ENCODE measurements at regions not wholly inside any gene's neighbourhood (a gene's known extent, or its start where the extent isn't known, plus 50 kb on each side); places are given as distances from the start of the nearest gene placed in this dataset.

DNA sequence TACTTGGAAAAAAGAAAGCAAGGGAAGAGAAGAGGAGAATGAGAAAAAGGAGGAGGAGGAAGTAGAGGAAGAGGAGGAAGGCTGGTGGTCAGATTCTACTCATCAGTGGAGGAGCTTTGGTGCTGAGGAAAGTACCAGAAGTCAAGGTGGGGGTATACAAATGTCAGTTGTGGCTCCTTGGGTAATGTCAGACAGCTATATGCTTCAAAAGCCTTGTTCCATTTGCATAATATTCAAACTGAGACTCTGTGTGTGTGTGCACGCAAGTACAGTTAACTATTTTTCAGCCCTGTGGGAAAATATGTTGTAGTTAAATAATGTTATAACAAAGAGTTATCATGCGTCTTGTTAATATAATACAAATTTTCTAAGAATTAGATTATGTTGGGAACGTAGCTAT, 609.7 kb downstream of the PDCD6IP start:
- H3K27me3 ChIP-seq (ENCODE audit: insufficient read depth) = no peaks in the 10 kb centered on the region
- H3K27me3 Mint-ChIP-seq (ENCODE audit: insufficient read depth, low read depth, poor library complexity) = no peaks in the 10 kb centered on the region

More for the DNA sequence above, 609.7 kb downstream of the PDCD6IP start:
- Histone ChIP-seq H3K4me3 (no peak overlapping the region), H3K36me3 (ENCODE audit: insufficient read depth) (peaks cover 4% of the 10 kb centered on the region; the same call in 1 of the 2 replicates), H3K4me2 (no peak overlapping the region), H3F3A (replicated peaks; ENCODE audit: low read depth) (no peaks in the 10 kb centered on the region), H3K9me2 (ENCODE audit: insufficient read depth) (0 out of 2 replicates have a peak, but pooled peaks cover 12% of the 10 kb centered on the region), H3K27ac (ENCODE audit: low read depth) (no peak overlapping the region), H3K79me2 (replicated peaks; ENCODE audit: insufficient read depth) (no peaks in the 10 kb centered on the region), H2AFZ (no peak overlapping the region), H4K20me1 (replicated peaks; ENCODE audit: insufficient read depth) (no peaks in the 10 kb centered on the region), H3K4me1 (ENCODE audit: insufficient read depth) (peaks cover 29% of the 10 kb centered on the region)
- peaks cover 26% of the 10 kb centered on the region for H3K4me1 Mint-ChIP-seq
- H3K27ac Mint-ChIP-seq = no peak overlapping the region
- peaks cover 5% of the 10 kb centered on the region; the same call in 2 of the 3 replicates for H3K9me3 Mint-ChIP-seq
- DNase-seq (ENCODE audit: low spot score) (no peak), ATAC-seq (no peak)
- TF ChIP-seq EZH2 (IDR thresholded peaks at IDR 0.05; ENCODE audit: low read depth, unreplicated experiment) (no peak), ETS1 (IDR thresholded peaks at IDR 0.05) (no peak), REST (IDR thresholded peaks at IDR 0.05; ENCODE audit: unreplicated experiment) (no peak), POLR2AphosphoS5 (IDR thresholded peaks at IDR 0.05; ENCODE audit: low read depth) (no peak), CTCF (conservative IDR thresholded peaks at IDR 0.05; ENCODE audit: low read depth in 2 of 2) (no peak), NANOG (IDR thresholded peaks at IDR 0.05; ENCODE audit: borderline replicate concordance) (no peak), ZNF114 (CRISPR knock-in tag; IDR thresholded peaks at IDR 0.05) (no peak), EZH2phosphoT487 (IDR thresholded peaks at IDR 0.05; ENCODE audit: unreplicated experiment) (no peak), ZNF331 (CRISPR knock-in tag; IDR thresholded peaks at IDR 0.05; ENCODE audit: low read depth) (no peak), CREB1 (CRISPR knock-in tag; IDR thresholded peaks at IDR 0.05; ENCODE audit: low read depth) (no peak), STAT1 (IDR thresholded peaks at IDR 0.05; ENCODE audit: unreplicated experiment) (no peak), JUNB (IDR thresholded peaks at IDR 0.05; ENCODE audit: unreplicated experiment) (no peak), ZNF462 (CRISPR knock-in tag; IDR thresholded peaks at IDR 0.05) (no peak)
- peaks cover 3% of the 10 kb centered on the region; the same call in 2 of the 3 replicates for H3K36me3 Mint-ChIP-seq (ENCODE audit: low read depth)
- no peak overlapping the region for H3K4me3 Mint-ChIP-seq

All from GM23338 (cell line).